Left colon (tissue), 2 donors: ENCODE measurements at regions not wholly inside any gene's neighbourhood (a gene's known extent, or its start where the extent isn't known, plus 50 kb on each side); places are given as distances from the start of the nearest gene placed in this dataset.
A peak's percentile ranks its signal among the peaks of the same experiment; 100 is the strongest.

ENCODE experiments used
- ATAC-seq: fragments of 200-7000 bp; cut with Tn5 transposase; one replicate; pipeline ENCODE4 v1.9.1; 2020; ENCODE audit warnings: mild to moderate bottlenecking, moderate library complexity
- DNase-seq, 2 donors: peaks; one replicate each; pipeline ENCODE4 v3.0.0-alpha.2; 2020
- intact Hi-C, 2 donors: fragments of 100-400 bp; cut with DNase I in 1 of 2; cut with micrococcal nuclease in 1 of 2; formaldehyde crosslinking; loops; one replicate each; pipeline versions ENCODE4 v1.11.2 to v1.14.0; 2022; cut with DNase I, micrococcal nuclease
- donor health status: DM: no; HTN: no; CAD: no.
- donor health status: DM: yes; HTN: yes; CAD: no.

DNA sequence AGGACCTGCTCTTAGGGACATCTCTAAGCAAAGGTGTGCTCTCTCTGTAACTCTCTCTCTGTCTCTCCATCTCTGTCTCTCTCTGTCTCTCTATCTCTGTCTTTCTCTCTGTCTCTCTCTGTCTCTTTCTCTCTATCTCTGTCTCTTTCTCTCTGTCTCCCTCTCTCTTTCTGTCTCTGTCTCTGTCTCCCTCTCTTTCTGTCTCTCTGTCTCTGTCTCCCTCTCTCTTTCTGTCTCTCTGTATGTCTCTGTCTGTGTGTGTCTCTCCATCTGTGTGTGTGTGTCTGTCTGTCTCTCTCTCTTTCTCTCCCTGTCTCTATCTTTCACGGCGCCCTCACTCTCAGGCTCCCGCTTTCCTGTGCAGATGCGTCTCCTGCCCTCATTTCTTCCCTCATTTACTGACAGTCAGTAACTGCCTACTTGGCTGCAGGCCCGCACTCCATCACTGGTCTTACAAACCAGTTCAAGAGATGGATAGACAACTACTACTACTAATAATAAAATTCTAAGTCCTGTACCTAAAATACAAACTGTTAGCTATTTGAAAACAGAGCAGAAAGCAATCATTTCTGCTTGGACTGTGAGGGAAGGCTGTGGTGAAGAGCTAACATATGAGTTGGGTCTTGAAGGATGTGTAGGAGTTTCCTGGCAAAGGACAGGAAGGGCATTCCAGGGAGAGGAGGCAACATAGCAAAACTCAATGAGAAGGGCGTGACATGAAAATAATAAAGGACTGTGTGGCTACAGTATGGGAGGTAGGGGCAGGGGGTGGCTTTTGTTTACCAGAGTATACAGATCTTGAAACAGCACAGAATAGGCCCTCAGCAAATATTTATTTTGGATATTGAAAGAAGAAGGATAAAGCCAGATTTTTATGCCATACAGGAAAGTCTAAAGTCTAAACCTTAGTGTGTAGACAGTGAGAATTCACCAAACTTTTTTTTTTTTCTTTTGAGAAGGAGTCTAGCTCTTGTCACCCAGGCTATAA lies 67.8 kb upstream of the TAB2 start:
- DNase-seq (peak in 1 of 2 donors; percentile 44), ATAC-seq (peak; percentile 72)
- intact Hi-C loops = no loop called here

GRCh38 chr6:149250951-149251350 lies 66.6 kb upstream of the TAB2 start:
- ATAC-seq (no peak), DNase-seq (no peak)
- intact Hi-C loops = no loop called here

- no peak for DNase-seq
- intact Hi-C loops = no loop called here
- ATAC-seq = no peak
Observed at GRCh38 chr6:149252622-149253021, 64.9 kb upstream of the TAB2 start.

DNA sequence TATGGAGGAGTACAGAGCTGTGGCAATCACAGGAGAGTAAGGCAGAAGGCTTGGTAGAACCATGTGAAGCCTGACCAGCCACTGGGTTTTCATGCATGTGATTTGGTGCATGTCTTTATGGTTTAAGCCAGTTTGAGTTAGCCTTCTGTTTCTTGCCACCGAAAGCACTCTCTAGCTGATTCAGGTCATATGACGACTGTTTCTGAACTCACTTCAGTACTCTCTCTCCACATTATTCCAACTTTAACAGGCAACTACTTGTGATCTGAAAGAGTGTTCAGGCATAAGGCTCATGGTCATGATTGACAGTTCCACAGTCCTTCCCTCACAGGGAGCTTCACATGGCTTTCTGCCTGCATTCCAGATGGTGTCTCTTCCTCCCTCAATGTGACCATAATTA lies 63.3 kb upstream of the TAB2 start:
- DNase-seq = no peak
- no peak for ATAC-seq
- intact Hi-C loops = no loop called here

DNA sequence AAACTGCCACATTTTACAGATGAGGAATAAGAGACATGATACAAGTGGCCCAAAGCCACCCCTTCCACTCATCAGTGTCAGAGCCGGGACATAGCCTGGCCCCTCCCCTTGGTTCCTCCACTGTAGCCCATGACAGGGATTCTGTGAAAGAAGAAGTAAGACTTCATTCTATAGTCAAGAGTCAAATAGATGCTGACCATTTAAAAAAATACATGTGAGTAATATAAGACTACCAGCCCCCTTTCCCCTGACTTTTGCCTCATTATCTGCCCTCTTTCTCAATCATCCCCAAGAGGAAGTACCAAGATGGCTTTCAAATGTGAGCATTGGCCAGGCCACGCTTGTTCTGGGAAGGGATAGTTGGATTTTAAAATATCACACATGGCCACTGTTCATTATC lies 57.8 kb upstream of the TAB2 start:
- no peak for ATAC-seq
- no peak for DNase-seq
- intact Hi-C loops = no loop called here

- ATAC-seq = no peak
- DNase-seq = no peak
- intact Hi-C loops = no loop called here
Observed at GRCh38 chr6:149260214-149260874, 57.2 kb upstream of the TAB2 start.

- no peak for ATAC-seq
- intact Hi-C loops = no loop called here
Observed at GRCh38 chr6:149261364-149262040, 56.0 kb upstream of the TAB2 start.

DNA sequence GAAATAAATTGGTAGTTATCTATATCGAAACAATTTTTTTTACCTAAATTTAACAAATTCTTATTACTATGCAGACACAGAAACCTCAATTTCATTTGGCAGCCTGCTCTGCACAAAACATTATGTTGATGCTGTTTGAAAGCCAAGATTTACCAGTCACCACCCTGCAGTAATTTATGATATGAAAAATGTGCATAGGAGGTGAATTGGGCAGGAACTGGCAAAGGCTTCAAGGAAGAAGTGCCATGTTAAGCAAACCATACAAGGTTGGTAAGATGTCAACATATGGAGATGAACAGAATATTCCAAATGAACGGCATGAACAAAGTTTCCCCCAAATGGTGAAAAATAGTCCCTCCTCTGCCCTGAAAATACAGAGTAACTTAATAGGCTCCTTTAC lies 54.2 kb upstream of the TAB2 start:
- intact Hi-C loops = no loop called here
- ATAC-seq (no peak), DNase-seq (no peak)

More at GRCh38 chr6:149261364-149262040, 56.0 kb upstream of the TAB2 start:
- DNase-seq = no peak

- DNase-seq (no peak), ATAC-seq (peak; percentile 45)
- intact Hi-C loops = no loop called here
Observed at GRCh38 chr6:149264629-149265028, 52.9 kb upstream of the TAB2 start.

GRCh38 chr6:149265945-149266344 lies 51.6 kb upstream of the TAB2 start:
- no peak for DNase-seq
- intact Hi-C loops = no loop called here
- ATAC-seq = no peak

GRCh38 chr6:149266659-149267058 lies 50.9 kb upstream of the TAB2 start:
- no peak for DNase-seq
- intact Hi-C loops = no loop called here
- ATAC-seq = no peak

DNA sequence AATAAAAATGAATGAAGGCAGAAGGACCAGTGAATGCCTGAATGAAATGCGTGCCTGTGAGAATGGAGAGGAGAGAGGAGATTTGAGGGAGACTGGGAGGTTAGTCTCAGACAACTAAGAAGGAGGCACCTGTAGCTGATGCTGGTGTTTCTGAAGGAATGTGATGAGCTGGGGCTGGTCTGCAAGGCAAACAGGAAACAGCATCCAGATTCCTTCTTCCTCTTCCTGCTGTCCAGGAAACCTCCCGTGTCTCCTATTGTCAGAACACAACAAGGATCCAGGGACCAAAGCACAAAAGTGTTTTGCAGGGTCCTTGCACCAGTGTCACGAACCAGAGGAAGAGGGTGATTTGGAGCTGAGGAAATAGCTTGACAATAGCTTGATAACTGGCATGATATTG lies 50.4 kb upstream of the TAB2 start:
- peak; percentile 41 for ATAC-seq
- DNase-seq = no peak
- intact Hi-C loops = no loop called here

GRCh38 chr6:149267513-149268043 lies 49.9 kb upstream of the TAB2 start:
- peak; percentile 93 for ATAC-seq
- intact Hi-C loops = no loop called here
- no peak for DNase-seq
